Activated B cell treated with CpG ODN at 0.5 μM for 24 hours (primary cell): ENCODE measurements at regions not wholly inside any gene's neighbourhood (a gene's known extent, or its start where the extent isn't known, plus 50 kb on each side); places are given as distances from the start of the nearest gene placed in this dataset.

Experiments used
- ATAC-seq: fragments of 200-7000 bp; cut with Tn5 transposase; one replicate; pipeline ENCODE4 v1.10.0; 2021; ENCODE audit warnings: low read depth, mild to moderate bottlenecking, moderate library complexity
- CTCF ChIA-PET: fragments of 350-600 bp; sonication (Branson Sonifier 250); formaldehyde crosslinking; loops from one replicate; lab custom pipeline; 2021; ENCODE audit warnings: antibody characterized with exemption; lab: Charles Lee
- POLR2A ChIA-PET: fragments of 350-600 bp; sonication (Branson Sonifier 250); formaldehyde crosslinking; loops from one replicate; lab custom pipeline; 2021; ENCODE audit warnings: antibody characterized with exemption; lab: Charles Lee
- DNase-seq: peaks from one replicate; pipeline ENCODE4 v3.0.0; 2022
- H3K27ac Mint-ChIP-seq: one replicate; pipeline ENCODE4 v1.8.0; 2020; ENCODE audit warnings: mixed read lengths
- H3K27me3 Mint-ChIP-seq: one replicate; pipeline ENCODE4 v1.8.0; 2021; ENCODE audit warnings: mixed read lengths
- H3K36me3 Mint-ChIP-seq: one replicate; pipeline ENCODE4 v1.8.0; 2021; ENCODE audit warnings: low read depth, mixed read lengths
- H3K4me1 Mint-ChIP-seq: one replicate; pipeline ENCODE4 v1.8.0; 2021; ENCODE audit warnings: mixed read lengths
- H3K4me3 Mint-ChIP-seq: one replicate; pipeline ENCODE4 v1.8.0; 2020; ENCODE audit warnings: mild to moderate bottlenecking, mixed read lengths
- H3K9me3 Mint-ChIP-seq: one replicate; pipeline ENCODE4 v1.8.0; 2020; ENCODE audit warnings: mixed read lengths
- CTCF ChIP-seq: fragments of 200-600 bp; IDR thresholded peaks from one replicate; pipeline ENCODE4 v1.8.0; 2022; ENCODE audit warnings: antibody characterized with exemption, mild to moderate bottlenecking
- intact Hi-C: fragments of 100-400 bp; cut with micrococcal nuclease; formaldehyde crosslinking; loops from one replicate; pipeline ENCODE4 v1.15.1; 2024

GRCh38 chr4:20625426-20625825 is 74.8 kb upstream of the PACRGL start:
- Mint-ChIP-seq H3K9me3 (peaks cover 3% of the 10 kb centered on the region), H3K4me1 (no peaks in the 10 kb centered on the region), H3K36me3 (no peaks in the 10 kb centered on the region), H3K27me3 (no peaks in the 10 kb centered on the region), H3K27ac (no peak overlapping the region), H3K4me3 (no peak overlapping the region)
- CTCF ChIA-PET, result no interaction called here
- ATAC-seq (no peak), DNase-seq (no peak)
- POLR2A ChIA-PET, result no interaction called here
- TF ChIP-seq CTCF, result no peak
- intact Hi-C loops, result no loop called here

DNA sequence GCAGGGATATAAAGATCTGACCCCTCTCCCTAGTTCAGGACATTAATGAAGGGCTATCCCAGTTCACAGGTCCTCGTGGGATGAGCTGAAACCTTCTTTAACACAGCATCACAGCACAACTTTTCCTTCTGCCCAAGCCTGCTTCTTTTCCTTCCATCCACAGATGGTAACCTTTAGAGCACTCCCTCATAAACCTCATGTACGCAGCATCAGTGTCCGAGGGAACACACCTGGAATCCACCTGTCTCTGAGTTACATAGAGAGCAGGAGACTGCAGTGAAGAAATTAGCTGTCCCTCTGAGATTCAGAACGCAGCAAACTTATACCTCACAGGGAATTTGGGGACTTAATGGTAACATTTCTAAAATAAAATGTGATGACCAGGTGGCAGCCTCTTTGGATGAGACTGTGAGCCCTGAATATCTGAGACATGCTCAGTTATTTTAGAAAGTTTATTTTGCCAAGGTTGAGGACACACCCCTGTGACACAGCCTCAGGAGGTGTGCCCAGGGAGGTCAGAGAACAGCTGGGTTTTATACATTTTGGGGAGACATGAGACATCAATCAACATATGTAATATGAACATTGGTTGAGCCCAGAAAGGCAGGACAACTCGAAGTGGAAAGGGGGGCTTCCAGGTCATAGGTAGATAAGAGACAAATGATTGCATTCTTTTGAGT is 73.8 kb upstream of the PACRGL start:
- intact Hi-C loops, result no loop called here
- Mint-ChIP-seq H3K4me3 (no peak overlapping the region), H3K36me3 (no peaks in the 10 kb centered on the region), H3K27ac (no peak overlapping the region), H3K9me3 (peaks cover 3% of the 10 kb centered on the region), H3K27me3 (no peaks in the 10 kb centered on the region), H3K4me1 (no peaks in the 10 kb centered on the region)
- no peak for TF ChIP-seq CTCF
- POLR2A ChIA-PET, result no interaction called here
- no peak for ATAC-seq
- DNase-seq, result no peak
- CTCF ChIA-PET, result no interaction called here

DNA sequence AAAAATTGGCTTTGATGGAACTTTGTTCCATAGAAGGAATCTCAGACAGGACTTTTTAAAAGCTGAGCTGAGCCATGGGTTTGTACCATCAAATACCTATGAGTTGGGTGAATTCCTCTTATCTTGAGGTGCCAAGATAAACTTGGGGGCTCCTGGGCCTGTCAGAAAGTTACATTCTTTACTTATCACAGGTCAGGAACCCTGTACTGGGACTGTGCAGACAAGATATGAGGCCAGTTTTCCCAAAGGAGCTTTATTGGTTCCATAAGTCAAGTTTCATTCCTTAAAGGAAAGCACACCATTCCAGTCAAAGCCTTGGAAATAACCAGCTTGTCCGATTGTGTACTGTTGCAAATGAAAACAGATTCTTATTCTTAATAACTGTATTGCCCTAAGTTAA is 72.4 kb upstream of the PACRGL start:
- ATAC-seq (no peak), DNase-seq (no peak)
- Mint-ChIP-seq H3K4me1 (no peaks in the 10 kb centered on the region), H3K27ac (no peak overlapping the region), H3K4me3 (no peak overlapping the region), H3K36me3 (no peaks in the 10 kb centered on the region), H3K9me3 (peaks cover 3% of the 10 kb centered on the region), H3K27me3 (no peaks in the 10 kb centered on the region)
- intact Hi-C loops, result no loop called here
- POLR2A ChIA-PET, result no interaction called here
- TF ChIP-seq CTCF, result no peak
- CTCF ChIA-PET, result no interaction called here

- H3K9me3 Mint-ChIP-seq, result peaks cover 3% of the 10 kb centered on the region
- H3K4me3 Mint-ChIP-seq, result no peak overlapping the region
- no peaks in the 10 kb centered on the region for H3K36me3 Mint-ChIP-seq
- no peak overlapping the region for H3K27ac Mint-ChIP-seq
- no peak for TF ChIP-seq CTCF
- no peaks in the 10 kb centered on the region for H3K4me1 Mint-ChIP-seq
- ChIA-PET CTCF (no interaction called here), POLR2A (no interaction called here)
- no peak for DNase-seq
- H3K27me3 Mint-ChIP-seq, result no peaks in the 10 kb centered on the region
- ATAC-seq, result no peak
- intact Hi-C loops, result no loop called here
These were observed 70.8 kb upstream of the PACRGL start for GRCh38 chr4:20629186-20630106.

DNA sequence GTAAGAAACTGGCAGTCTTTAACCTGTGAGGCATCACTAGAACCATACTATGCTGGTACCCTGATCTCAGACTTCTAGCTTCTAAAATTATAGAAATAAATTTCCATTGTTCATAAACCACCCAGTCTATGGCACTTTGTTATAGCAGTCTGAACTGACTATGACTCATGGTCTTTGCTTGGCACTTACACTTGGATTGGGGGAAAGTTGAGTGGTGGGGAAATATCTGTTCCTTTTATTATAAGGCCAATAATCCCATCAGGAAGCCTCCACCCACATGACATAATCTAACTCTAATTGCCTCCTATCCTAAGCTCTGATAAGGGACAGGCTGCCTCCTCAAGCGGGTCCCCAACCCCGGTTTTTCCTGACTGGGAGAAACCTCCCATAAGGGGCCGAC is 61.4 kb upstream of the PACRGL start:
- no peaks in the 10 kb centered on the region for H3K27me3 Mint-ChIP-seq
- no peaks in the 10 kb centered on the region for H3K9me3 Mint-ChIP-seq
- no peaks in the 10 kb centered on the region for H3K36me3 Mint-ChIP-seq
- ATAC-seq (no peak), DNase-seq (no peak)
- no peak overlapping the region for H3K27ac Mint-ChIP-seq
- CTCF ChIA-PET, result no interaction called here
- no peaks in the 10 kb centered on the region for H3K4me1 Mint-ChIP-seq
- H3K4me3 Mint-ChIP-seq, result no peak overlapping the region
- no peak for TF ChIP-seq CTCF
- POLR2A ChIA-PET, result no interaction called here
- intact Hi-C loops, result no loop called here
